Osteocyte (in vitro differentiated cells): ENCODE measurements at regions not wholly inside any gene's neighbourhood (a gene's known extent, or its start where the extent isn't known, plus 50 kb on each side); places are given as distances from the start of the nearest gene placed in this dataset.
"Not testable (repeated sequence)": the region's sequence is repeated elsewhere in the genome, so short reads cannot be mapped to it uniquely, and the experiment has no call there.

ENCODE experiments used
- DNase-seq: peaks from one replicate; pipeline ENCODE4 v3.0.0; 2021; ENCODE audit warnings: mixed read lengths; ENCODE audit not compliant: unreplicated experiment; ENCODE audit errors: extremely low spot score
- H3K27ac Mint-ChIP-seq: one replicate; pipeline ENCODE4 v1.8.0; 2021; ENCODE audit warnings: mild to moderate bottlenecking, mixed read lengths; ENCODE audit not compliant: unreplicated experiment
- H3K27me3 Mint-ChIP-seq: one replicate; pipeline ENCODE4 v1.8.0; 2021; ENCODE audit warnings: mixed read lengths; ENCODE audit not compliant: unreplicated experiment
- H3K36me3 Mint-ChIP-seq: one replicate; pipeline ENCODE4 v1.8.0; 2021; ENCODE audit warnings: mixed read lengths; ENCODE audit not compliant: unreplicated experiment
- H3K4me1 Mint-ChIP-seq: one replicate; pipeline ENCODE4 v1.8.0; 2021; ENCODE audit warnings: mixed read lengths; ENCODE audit not compliant: unreplicated experiment
- H3K4me3 Mint-ChIP-seq: one replicate; pipeline ENCODE4 v1.8.0; 2021; ENCODE audit warnings: mild to moderate bottlenecking, moderate library complexity, mixed read lengths; ENCODE audit not compliant: unreplicated experiment
- H3K9me3 Mint-ChIP-seq: one replicate; pipeline ENCODE4 v1.8.0; 2021; ENCODE audit warnings: mixed read lengths; ENCODE audit not compliant: unreplicated experiment
- CTCF ChIP-seq: fragments of 200-600 bp; sonication (generic); IDR thresholded peaks from 2 replicates; pipeline ENCODE4 v1.5.0; 2021; ENCODE audit warnings: antibody characterized with exemption, mild to moderate bottlenecking, moderate library complexity

- Mint-ChIP-seq H3K4me3 (no peak overlapping the region), H3K36me3 (no peaks in the 10 kb centered on the region), H3K9me3 (no peaks in the 10 kb centered on the region), H3K27me3 (peaks cover 10% of the 10 kb centered on the region), H3K4me1 (no peaks in the 10 kb centered on the region), H3K27ac (no peak overlapping the region)
- DNase-seq = no peak
- TF ChIP-seq CTCF = no peak
These were observed 132.1 kb upstream of the ADGRB3 start for GRCh38 chr6:68502946-68503345.

GRCh38 chr6:68497927-68498326 is 137.2 kb upstream of the ADGRB3 start:
- Mint-ChIP-seq H3K9me3 (peaks cover 19% of the 10 kb centered on the region), H3K27ac (no peak overlapping the region), H3K36me3 (peaks cover 6% of the 10 kb centered on the region), H3K4me3 (no peak overlapping the region), H3K27me3 (no peaks in the 10 kb centered on the region), H3K4me1 (no peaks in the 10 kb centered on the region)
- peak; percentile 36 for TF ChIP-seq CTCF
- DNase-seq = no peak

- H3K27me3 Mint-ChIP-seq, H3K27ac Mint-ChIP-seq, H3K4me1 Mint-ChIP-seq, DNase-seq, H3K36me3 Mint-ChIP-seq, H3K4me3 Mint-ChIP-seq: not testable (repeated sequence)
- peaks cover 27% of the 10 kb centered on the region for H3K9me3 Mint-ChIP-seq
These were observed 140.2 kb upstream of the ADGRB3 start for GRCh38 chr6:68494880-68495279.

- Mint-ChIP-seq H3K4me3 (no peak overlapping the region), H3K9me3 (no peaks in the 10 kb centered on the region), H3K27me3 (peaks cover 11% of the 10 kb centered on the region), H3K27ac (no peak overlapping the region), H3K36me3 (no peaks in the 10 kb centered on the region), H3K4me1 (peaks cover 3% of the 10 kb centered on the region)
- TF ChIP-seq CTCF = no peak
- no peak for DNase-seq
These were observed 158.5 kb upstream of the ADGRB3 start for GRCh38 chr6:68476611-68477010.

- TF ChIP-seq CTCF = no peak
- Mint-ChIP-seq H3K4me1 (peaks cover 3% of the 10 kb centered on the region), H3K27ac (no peak overlapping the region), H3K36me3 (no peaks in the 10 kb centered on the region), H3K4me3 (no peak overlapping the region), H3K9me3 (no peaks in the 10 kb centered on the region), H3K27me3 (peaks cover 8% of the 10 kb centered on the region)
- no peak for DNase-seq
These were observed 161.5 kb upstream of the ADGRB3 start for GRCh38 chr6:68473433-68474210.
